Neural cell (in vitro differentiated cells): ENCODE measurements at regions not wholly inside any gene's neighbourhood (a gene's known extent, or its start where the extent isn't known, plus 50 kb on each side); places are given as distances from the start of the nearest gene placed in this dataset.

Source experiments
- EP300 ChIP-seq: fragments of 450-650 bp; conservative IDR thresholded peaks from 2 replicates; pipeline ENCODE4 v1.6.1; 2014; ENCODE audit warnings: antibody characterized with exemption, mild to moderate bottlenecking, moderate library complexity; ENCODE audit not compliant: poor library complexity, severe bottlenecking
- EZH2 ChIP-seq: fragments of 200-600, 300-800 bp; shearing (Covaris generic), sonication (generic); IDR thresholded peaks from 2 replicates; pipeline ENCODE4 v1.6.1; 2014; ENCODE audit warnings: antibody characterized with exemption, low read length, borderline replicate concordance, mild to moderate bottlenecking; ENCODE audit not compliant: insufficient read depth, poor library complexity, severe bottlenecking
- POLR2AphosphoS5 ChIP-seq: IDR thresholded peaks from 2 replicates; pipeline ENCODE4 v1.6.1; 2012
- RAD21 ChIP-seq: fragments of 450-650 bp; conservative IDR thresholded peaks from 2 replicates; pipeline ENCODE4 v1.6.1; 2014; ENCODE audit warnings: antibody characterized with exemption, mild to moderate bottlenecking, moderate library complexity
- SMC3 ChIP-seq: fragments of 450-650 bp; conservative IDR thresholded peaks from 2 replicates; pipeline ENCODE4 v1.6.1; 2014; ENCODE audit warnings: antibody characterized with exemption, mild to moderate bottlenecking, moderate library complexity; ENCODE audit not compliant: poor library complexity
- TF ChIP-seq, protein P1 (sequence below): fragments of 450-650 bp; IDR thresholded peaks from 2 replicates; pipeline ENCODE4 v1.5.1; 2014; ENCODE audit warnings: antibody characterized with exemption, mild to moderate bottlenecking, moderate library complexity; ENCODE audit not compliant: poor library complexity, severe bottlenecking
- TF ChIP-seq, protein P2 (sequence below): IDR thresholded peaks from 2 replicates; pipeline ENCODE4 v1.6.1; 2012; ENCODE audit warnings: borderline replicate concordance

DNA sequence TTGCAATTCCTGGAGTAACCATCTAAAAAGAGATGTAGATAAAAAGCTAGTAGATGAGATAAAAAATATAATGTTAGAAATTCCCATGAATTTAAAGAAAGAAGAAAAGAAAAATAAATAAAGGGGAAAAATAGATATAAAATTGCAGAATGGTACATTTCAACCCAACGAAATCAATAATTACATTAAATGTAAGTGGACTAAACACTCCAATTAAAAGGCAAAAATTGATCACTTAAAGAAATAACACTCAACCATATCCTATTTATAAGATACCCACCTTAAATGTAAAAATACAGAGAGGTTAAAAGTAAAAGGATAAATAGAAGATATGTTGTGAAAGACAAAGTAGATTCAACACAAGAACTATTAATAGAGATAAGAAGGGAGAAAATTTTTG is 150.5 kb upstream of the GRIK3 start:
- TF ChIP-seq, protein P1, sequence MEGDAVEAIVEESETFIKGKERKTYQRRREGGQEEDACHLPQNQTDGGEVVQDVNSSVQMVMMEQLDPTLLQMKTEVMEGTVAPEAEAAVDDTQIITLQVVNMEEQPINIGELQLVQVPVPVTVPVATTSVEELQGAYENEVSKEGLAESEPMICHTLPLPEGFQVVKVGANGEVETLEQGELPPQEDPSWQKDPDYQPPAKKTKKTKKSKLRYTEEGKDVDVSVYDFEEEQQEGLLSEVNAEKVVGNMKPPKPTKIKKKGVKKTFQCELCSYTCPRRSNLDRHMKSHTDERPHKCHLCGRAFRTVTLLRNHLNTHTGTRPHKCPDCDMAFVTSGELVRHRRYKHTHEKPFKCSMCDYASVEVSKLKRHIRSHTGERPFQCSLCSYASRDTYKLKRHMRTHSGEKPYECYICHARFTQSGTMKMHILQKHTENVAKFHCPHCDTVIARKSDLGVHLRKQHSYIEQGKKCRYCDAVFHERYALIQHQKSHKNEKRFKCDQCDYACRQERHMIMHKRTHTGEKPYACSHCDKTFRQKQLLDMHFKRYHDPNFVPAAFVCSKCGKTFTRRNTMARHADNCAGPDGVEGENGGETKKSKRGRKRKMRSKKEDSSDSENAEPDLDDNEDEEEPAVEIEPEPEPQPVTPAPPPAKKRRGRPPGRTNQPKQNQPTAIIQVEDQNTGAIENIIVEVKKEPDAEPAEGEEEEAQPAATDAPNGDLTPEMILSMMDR, result no peak
- TF ChIP-seq RAD21 (no peak), EP300 (no peak), POLR2AphosphoS5 (no peak), SMC3 (no peak), EZH2 (no peak)
- TF ChIP-seq, protein P2, sequence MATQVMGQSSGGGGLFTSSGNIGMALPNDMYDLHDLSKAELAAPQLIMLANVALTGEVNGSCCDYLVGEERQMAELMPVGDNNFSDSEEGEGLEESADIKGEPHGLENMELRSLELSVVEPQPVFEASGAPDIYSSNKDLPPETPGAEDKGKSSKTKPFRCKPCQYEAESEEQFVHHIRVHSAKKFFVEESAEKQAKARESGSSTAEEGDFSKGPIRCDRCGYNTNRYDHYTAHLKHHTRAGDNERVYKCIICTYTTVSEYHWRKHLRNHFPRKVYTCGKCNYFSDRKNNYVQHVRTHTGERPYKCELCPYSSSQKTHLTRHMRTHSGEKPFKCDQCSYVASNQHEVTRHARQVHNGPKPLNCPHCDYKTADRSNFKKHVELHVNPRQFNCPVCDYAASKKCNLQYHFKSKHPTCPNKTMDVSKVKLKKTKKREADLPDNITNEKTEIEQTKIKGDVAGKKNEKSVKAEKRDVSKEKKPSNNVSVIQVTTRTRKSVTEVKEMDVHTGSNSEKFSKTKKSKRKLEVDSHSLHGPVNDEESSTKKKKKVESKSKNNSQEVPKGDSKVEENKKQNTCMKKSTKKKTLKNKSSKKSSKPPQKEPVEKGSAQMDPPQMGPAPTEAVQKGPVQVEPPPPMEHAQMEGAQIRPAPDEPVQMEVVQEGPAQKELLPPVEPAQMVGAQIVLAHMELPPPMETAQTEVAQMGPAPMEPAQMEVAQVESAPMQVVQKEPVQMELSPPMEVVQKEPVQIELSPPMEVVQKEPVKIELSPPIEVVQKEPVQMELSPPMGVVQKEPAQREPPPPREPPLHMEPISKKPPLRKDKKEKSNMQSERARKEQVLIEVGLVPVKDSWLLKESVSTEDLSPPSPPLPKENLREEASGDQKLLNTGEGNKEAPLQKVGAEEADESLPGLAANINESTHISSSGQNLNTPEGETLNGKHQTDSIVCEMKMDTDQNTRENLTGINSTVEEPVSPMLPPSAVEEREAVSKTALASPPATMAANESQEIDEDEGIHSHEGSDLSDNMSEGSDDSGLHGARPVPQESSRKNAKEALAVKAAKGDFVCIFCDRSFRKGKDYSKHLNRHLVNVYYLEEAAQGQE, result no peak
